Parathyroid adenoma (tissue), 2 donors: ENCODE measurements at regions not wholly inside any gene's neighbourhood (a gene's known extent, or its start where the extent isn't known, plus 50 kb on each side); places are given as distances from the start of the nearest gene placed in this dataset.

Experiments
- H2AFZ ChIP-seq: fragments of 300-600 bp; sonication (generic); one replicate; pipeline ENCODE4 v1.7.0; 2017; ENCODE audit warnings: antibody characterized with exemption, mild to moderate bottlenecking
- H3K27ac ChIP-seq: fragments of 300-600 bp; sonication (generic); one replicate; pipeline ENCODE4 v1.7.0; 2017
- H3K27me3 ChIP-seq: fragments of 300-600 bp; sonication (generic); one replicate; pipeline ENCODE4 v1.7.0; 2017; ENCODE audit warnings: low read length; ENCODE audit not compliant: control insufficient read depth, insufficient read depth
- H3K36me3 ChIP-seq: fragments of 300-600 bp; sonication (generic); one replicate; pipeline ENCODE4 v1.7.0; 2017; ENCODE audit warnings: low read length; ENCODE audit not compliant: control insufficient read depth, insufficient read depth
- H3K4me1 ChIP-seq: fragments of 300-600 bp; sonication (generic); one replicate; pipeline ENCODE4 v1.7.0; 2017; ENCODE audit warnings: control low read depth
- H3K4me2 ChIP-seq: fragments of 300-600 bp; sonication (generic); one replicate; pipeline ENCODE4 v1.7.0; 2017; ENCODE audit warnings: low read length
- H3K4me3 ChIP-seq: fragments of 300-600 bp; sonication (generic); one replicate; pipeline ENCODE4 v1.7.0; 2017; ENCODE audit warnings: low read depth, low read length
- H3K79me2 ChIP-seq: fragments of 300-600 bp; sonication (generic); one replicate; pipeline ENCODE4 v1.7.0; 2017; ENCODE audit warnings: control low read depth
- H3K9ac ChIP-seq: fragments of 300-600 bp; sonication (generic); one replicate; pipeline ENCODE4 v1.7.0; 2017; ENCODE audit warnings: mild to moderate bottlenecking
- H3K9me3 ChIP-seq: fragments of 300-600 bp; sonication (generic); one replicate; pipeline ENCODE4 v1.7.0; 2017; ENCODE audit warnings: low read length; ENCODE audit not compliant: control insufficient read depth
- CTCF ChIP-seq: fragments of 300-600 bp; sonication (generic); IDR thresholded peaks from one replicate; pipeline ENCODE4 v1.7.0; 2017; ENCODE audit warnings: antibody characterized with exemption, mild to moderate bottlenecking
- donor health status: primary hyperparathyroidism.

DNA sequence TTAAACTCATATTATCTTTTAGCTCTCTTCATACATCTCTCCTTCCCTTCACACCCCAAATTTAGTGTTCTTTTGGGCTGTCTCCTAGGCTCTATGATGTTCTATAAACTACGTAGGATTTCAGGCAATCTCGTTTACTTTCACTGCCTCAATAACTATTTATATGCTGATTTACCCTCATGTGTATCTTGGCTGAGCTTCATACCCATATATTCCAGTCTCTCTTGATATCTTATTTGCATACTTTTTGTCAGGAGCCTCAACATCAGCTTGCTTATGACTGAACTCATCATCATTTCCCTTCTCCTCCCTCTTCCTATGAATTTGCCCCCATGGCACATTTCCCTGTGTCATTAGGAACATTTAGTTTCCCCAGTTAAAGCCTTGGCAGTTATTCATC, 262.1 kb upstream of the FBXO33 start:
- Histone ChIP-seq H3K4me1 (no peaks in the 10 kb centered on the region), H3K27ac (no peak overlapping the region), H3K36me3 (no peaks in the 10 kb centered on the region), H3K9me3 (no peaks in the 10 kb centered on the region), H3K4me2 (no peak overlapping the region), H3K9ac (no peak overlapping the region), H3K79me2 (no peaks in the 10 kb centered on the region), H2AFZ (no peak overlapping the region), H3K4me3 (no peak overlapping the region), H3K27me3 (no peaks in the 10 kb centered on the region)
- TF ChIP-seq CTCF, result no peak

- Histone ChIP-seq H3K27ac (no peak overlapping the region), H3K9me3 (no peaks in the 10 kb centered on the region), H3K27me3 (no peaks in the 10 kb centered on the region), H3K4me2 (no peak overlapping the region), H2AFZ (no peak overlapping the region), H3K9ac (no peak overlapping the region), H3K4me1 (no peaks in the 10 kb centered on the region), H3K36me3 (no peaks in the 10 kb centered on the region), H3K4me3 (no peak overlapping the region), H3K79me2 (no peaks in the 10 kb centered on the region)
- no peak for TF ChIP-seq CTCF
Measured at GRCh38 chr14:39683691-39684260, 251.5 kb upstream of the FBXO33 start.

GRCh38 chr14:39682582-39682981, 250.3 kb upstream of the FBXO33 start:
- Histone ChIP-seq H2AFZ (no peak overlapping the region), H3K36me3 (no peaks in the 10 kb centered on the region)
- no peak for TF ChIP-seq CTCF

DNA sequence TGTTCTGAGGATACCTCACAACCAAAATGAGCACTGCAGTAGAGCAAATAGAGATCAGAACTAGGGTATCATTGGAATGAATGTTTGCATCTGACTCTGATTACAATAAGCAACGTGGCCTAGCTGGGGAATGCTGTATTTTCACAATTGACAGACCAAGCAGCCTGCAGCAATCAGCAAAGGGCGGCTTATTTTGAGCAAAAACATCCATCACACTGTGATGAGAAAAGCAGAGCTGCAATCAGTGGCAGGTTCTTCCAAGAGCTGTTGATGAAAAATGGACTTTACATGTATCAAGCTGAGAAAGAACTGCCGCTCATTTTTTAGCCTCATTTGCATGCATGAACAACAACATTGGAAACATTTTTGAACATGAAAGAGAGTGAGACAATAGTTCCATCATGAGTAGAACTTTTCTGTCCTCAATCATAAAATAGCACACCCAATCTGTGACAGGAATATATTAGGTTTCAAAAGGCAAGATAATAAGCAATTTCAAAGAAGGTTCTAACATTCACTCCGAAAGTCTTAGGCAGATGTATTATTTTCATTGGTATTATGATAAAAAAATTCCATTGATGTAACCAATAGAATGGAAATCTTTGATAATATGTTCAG, 249.7 kb upstream of the FBXO33 start:
- Histone ChIP-seq H3K27ac (no peak overlapping the region), H3K79me2 (no peaks in the 10 kb centered on the region), H3K27me3 (no peaks in the 10 kb centered on the region), H3K4me3 (no peak overlapping the region), H3K36me3 (no peaks in the 10 kb centered on the region), H3K4me2 (no peak overlapping the region), H2AFZ (no peak overlapping the region), H3K9me3 (no peaks in the 10 kb centered on the region), H3K9ac (no peak overlapping the region), H3K4me1 (no peaks in the 10 kb centered on the region)
- TF ChIP-seq CTCF, result no peak

More at GRCh38 chr14:39682582-39682981, 250.3 kb upstream of the FBXO33 start:
- no peaks in the 10 kb centered on the region for H3K79me2 ChIP-seq
- no peak overlapping the region for H3K27ac ChIP-seq
- H3K9ac ChIP-seq, result no peak overlapping the region
- no peak overlapping the region for H3K4me3 ChIP-seq
- H3K9me3 ChIP-seq, result no peaks in the 10 kb centered on the region
- H3K27me3 ChIP-seq, result no peaks in the 10 kb centered on the region
- no peaks in the 10 kb centered on the region for H3K4me1 ChIP-seq
- H3K4me2 ChIP-seq, result no peak overlapping the region

- Histone ChIP-seq H3K9me3 (no peaks in the 10 kb centered on the region), H3K4me3 (no peak overlapping the region), H3K36me3 (no peaks in the 10 kb centered on the region), H3K4me2 (no peak overlapping the region), H3K27ac (no peak overlapping the region), H3K79me2 (no peaks in the 10 kb centered on the region), H2AFZ (no peak overlapping the region), H3K9ac (no peak overlapping the region), H3K4me1 (no peaks in the 10 kb centered on the region), H3K27me3 (no peaks in the 10 kb centered on the region)
- no peak for TF ChIP-seq CTCF
Measured at GRCh38 chr14:39680777-39681176, 248.5 kb upstream of the FBXO33 start.
